HG03558 (cell line): ENCODE measurements at regions not wholly inside any gene's neighbourhood (a gene's known extent, or its start where the extent isn't known, plus 50 kb on each side); places are given as distances from the start of the nearest gene placed in this dataset.
A peak's percentile ranks its signal among the peaks of the same experiment; 100 is the strongest.
"Not testable (repeated sequence)": the region's sequence is repeated elsewhere in the genome, so short reads cannot be mapped to it uniquely, and the experiment has no call there.

Experiments used
- ATAC-seq: cut with Tn5 transposase; IDR thresholded peaks from one replicate; pipeline ENCODE4 v1.9.1; 2021; ENCODE audit warnings: moderate number of reproducible peaks; ENCODE audit not compliant: unreplicated experiment; ENCODE audit errors: extremely low read depth

DNA sequence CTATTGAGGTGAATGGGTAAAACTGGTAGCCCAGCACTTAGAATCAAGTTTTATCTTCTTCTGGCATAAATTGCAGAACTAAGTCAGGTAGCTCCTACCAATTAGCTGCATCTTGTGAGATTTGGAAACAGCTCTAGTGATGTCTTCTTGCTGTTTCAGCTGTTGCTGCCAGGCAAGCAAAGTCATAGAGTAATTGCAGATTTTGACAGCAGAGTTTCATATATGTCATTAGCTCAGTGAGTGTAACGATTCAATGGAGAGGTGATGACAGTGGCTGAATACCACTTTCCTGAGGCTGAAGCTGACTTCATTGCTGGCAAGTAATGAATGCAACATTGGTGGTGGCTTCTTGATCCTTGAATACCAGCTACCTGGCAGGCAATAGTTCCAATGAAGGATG is 1109.7 kb upstream of the CDH18 start:
- no peak for ATAC-seq

- ATAC-seq = no peak
Measured at GRCh38 chr5:21094619-21095018, 1106.6 kb upstream of the CDH18 start.

DNA sequence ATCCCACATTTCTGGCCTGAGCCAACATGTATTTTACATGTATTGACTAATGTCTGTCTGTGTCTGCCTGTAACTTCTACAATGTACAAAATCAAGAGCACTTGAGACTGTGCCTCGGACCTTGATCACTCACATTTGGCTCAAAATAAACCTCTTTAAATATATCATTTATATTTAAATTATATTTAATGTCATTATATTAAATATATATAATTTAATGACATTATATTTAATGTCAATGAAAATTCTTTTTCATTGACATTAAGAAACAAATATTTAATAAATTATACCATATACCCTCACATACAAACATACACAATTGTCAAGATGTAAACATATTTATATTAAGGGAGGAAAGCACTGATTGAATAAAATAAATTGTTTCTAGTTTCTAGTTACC is 1099.8 kb upstream of the CDH18 start:
- no peak for ATAC-seq

GRCh38 chr5:21085791-21086190 is 1097.8 kb upstream of the CDH18 start:
- ATAC-seq = no peak

GRCh38 chr5:21071986-21072385 is 1084.0 kb upstream of the CDH18 start:
- ATAC-seq = no peak

DNA sequence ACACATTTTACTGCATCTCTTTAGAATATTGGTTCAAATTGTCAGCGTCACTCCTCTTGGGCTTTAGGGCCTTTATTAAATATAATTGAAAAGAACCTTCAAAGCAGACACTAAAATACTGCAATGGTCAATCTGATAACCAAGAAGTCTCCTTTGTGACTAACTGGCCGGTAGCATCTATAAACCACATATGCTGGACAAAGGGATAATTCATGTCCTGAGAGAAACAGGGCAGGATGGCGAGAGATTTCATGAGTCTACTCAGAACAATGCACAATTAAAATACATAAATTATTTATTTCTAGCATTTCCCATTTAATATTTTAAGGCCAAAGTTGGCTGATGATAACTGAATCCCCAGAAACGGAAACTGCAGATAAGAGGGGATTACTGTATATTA is 1083.4 kb upstream of the CDH18 start:
- ATAC-seq = no peak

DNA sequence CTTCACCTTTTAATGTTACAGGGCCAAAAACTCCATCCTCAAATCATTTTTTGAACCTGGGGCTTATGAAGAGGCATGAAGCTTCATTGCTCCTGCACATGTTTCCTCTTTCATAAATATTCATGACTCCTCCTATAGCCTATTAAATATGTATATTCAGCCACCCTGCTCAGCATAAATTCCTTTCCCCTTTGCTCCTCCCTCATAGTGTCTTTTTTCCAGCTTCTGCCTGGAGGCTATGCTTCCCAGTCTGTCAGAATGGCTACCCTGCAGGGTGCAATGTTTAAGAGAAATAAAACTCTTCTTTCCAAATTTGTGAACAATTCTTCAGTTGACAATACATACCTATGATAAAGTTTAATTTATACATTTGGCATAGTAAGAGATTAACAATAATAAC is 1082.9 kb upstream of the CDH18 start:
- no peak for ATAC-seq

DNA sequence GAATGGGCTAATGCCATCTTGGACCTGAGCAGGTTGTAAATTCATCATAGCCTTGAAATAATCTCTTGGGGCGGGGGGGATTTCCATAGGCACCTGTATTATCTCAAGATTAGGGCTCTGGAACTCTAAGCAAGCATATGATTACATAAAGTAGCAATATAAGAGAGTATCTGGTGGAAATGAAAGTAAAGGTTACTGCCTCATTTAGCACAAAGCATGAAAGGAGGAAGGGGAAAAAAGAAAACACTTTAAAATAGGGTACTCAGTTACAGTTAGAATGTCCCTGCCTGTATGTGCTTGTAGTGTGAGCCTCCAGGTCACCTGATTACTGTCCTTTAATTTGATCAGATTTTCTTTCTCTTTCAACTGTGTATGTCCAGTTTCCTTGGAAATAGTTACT is 1079.7 kb upstream of the CDH18 start:
- ATAC-seq = no peak

- ATAC-seq = no peak
Measured at GRCh38 chr5:21063146-21063545, 1075.1 kb upstream of the CDH18 start.

DNA sequence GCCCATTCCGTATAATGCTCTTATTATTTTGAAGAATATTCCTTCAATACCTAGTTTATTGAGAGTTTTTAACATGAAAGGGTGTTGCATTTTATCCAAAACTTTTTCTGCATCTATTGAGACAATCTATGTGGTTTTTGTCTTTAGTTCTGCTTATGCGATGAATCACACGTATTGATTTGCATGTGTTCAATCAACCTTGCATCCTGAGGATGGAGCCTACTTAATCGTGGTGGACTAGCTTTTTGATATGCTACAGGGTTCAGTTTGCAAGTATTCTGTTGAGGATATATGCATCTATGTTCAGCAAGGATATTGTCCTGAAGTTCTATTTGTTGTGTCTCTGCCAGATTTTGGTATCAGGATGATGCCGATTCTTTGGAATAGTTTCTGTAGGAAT is 1070.3 kb upstream of the CDH18 start:
- ATAC-seq = no peak

DNA sequence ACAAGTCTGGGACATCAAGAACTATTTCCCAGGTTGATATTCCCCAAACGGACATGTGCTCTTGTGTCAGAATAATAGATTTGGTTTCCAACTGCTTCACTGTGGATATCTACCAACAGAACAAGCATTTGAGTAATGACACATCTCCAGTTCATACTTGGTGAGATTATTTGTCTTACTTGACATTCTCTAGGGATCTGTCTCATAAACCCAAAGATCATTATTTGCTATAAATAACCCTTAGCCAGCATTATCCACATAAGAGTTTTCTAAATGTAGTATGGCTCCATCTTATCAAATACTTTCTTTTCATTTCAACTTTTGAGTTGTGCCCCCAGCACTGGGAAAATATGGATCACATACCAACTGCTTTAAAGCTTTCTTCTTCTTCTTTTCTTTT is 1063.9 kb upstream of the CDH18 start:
- ATAC-seq = no peak

- no peak for ATAC-seq
Measured at GRCh38 chr5:21049901-21050300, 1061.9 kb upstream of the CDH18 start.

GRCh38 chr5:21030981-21031380 is 1043.0 kb upstream of the CDH18 start:
- ATAC-seq = no peak

- no peak for ATAC-seq
Measured at GRCh38 chr5:21024966-21025365, 1037.0 kb upstream of the CDH18 start.

DNA sequence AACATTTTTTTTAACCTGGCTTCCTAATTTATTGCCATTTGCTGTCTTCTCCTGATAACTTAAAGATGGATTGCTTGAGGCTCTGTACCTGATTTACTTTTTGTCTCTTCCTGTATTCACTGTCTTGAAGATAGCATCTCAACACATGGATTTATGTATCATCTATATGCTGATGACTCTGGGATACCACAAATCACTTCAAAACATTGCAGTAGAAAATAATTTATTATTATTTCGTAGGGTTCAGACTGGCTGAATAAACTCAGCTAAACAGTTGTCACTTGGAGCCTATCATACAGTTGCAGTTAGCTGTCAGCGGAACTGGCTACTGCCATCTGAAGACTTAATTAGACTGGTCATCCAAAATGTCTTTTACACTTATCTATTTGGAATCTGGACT is 1025.2 kb upstream of the CDH18 start:
- no peak for ATAC-seq

DNA sequence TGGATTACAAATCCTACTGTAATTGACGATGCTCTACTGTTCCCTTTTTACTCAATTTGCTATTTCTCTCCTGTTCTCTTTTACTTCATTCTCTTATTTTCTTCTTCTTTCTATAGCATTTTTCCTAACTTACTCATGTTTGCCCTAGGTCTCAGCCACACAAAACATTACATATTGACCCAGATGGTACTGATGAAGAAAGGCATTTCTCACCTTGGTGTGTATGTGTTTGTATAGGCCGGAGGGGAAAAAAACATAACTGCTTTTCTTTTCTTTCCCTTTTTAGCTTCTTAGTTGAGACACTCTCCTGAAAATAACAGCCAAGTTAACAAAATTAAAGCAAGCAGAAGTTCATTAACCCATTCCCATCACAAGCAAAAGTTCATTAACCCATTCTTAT is 1019.8 kb upstream of the CDH18 start:
- no peak for ATAC-seq

GRCh38 chr5:20988933-20989332 is 1000.9 kb upstream of the CDH18 start:
- not testable (repeated sequence) for ATAC-seq

DNA sequence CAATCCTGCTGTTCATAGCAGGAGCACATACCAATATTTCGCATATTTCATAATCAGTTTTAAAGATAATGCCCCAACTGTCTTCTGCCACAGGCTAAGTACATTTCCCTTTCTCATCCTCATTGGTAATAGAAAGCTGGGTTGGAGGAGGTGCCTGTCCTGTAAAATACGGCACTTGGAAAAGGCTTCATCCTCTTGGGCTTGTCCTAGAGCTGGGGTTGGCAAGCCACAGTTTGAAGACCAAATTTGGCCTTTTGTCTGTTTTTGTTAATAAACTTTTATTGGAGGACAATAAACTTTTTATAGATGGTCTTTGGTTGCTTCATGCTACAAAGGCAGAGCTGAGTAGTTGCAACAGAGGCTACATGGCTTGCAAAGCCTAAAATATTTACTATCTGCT is 997.8 kb upstream of the CDH18 start:
- no peak for ATAC-seq

GRCh38 chr5:20974426-20974825 is 986.4 kb upstream of the CDH18 start:
- ATAC-seq = no peak

DNA sequence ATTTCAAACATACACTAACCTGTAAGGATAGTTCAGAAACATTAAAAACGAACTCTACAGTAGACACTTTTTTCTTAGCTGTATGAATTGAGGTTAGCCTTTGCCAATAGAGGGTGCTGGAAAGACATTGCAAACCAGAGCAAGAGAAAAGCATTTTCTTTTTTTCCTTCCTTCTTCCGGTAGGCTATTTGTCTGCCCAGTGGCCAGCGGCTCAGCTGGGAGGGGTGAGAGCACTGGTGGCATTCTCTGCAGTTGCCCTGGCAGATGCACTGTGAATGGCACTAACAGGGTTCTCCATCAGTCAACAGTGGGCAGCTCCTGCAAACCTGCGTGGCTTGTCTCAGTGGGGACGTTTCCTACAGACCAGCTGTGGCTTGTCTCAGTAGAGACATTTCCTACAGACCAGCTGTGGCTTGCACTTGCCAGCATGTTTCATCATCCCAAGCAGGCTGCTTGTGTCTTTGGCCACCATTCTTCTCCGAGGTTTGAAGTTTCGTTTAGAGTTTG is 984.5 kb upstream of the CDH18 start:
- ATAC-seq = peak; percentile 53

- no peak for ATAC-seq
Measured at GRCh38 chr5:20959347-20959746, 971.3 kb upstream of the CDH18 start.

DNA sequence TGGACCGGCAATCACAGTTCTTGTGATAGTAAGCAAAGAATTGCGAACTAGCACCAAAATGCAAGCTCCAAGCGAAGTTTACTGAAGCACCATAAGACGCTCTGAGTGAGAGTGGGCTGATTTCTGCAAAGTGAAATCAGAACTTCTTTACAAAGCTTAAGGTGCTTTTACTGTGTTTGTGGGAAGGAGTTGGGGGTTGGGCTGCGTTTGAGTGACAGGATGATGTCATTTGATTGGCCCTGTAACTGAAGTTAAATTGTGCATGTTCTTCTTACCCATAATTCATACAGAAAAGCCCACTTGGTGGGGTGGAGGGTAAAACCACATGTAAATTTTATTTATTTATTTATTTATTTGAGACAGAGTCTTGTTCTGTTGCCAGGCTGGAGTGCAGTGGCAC is 970.6 kb upstream of the CDH18 start:
- ATAC-seq = no peak

DNA sequence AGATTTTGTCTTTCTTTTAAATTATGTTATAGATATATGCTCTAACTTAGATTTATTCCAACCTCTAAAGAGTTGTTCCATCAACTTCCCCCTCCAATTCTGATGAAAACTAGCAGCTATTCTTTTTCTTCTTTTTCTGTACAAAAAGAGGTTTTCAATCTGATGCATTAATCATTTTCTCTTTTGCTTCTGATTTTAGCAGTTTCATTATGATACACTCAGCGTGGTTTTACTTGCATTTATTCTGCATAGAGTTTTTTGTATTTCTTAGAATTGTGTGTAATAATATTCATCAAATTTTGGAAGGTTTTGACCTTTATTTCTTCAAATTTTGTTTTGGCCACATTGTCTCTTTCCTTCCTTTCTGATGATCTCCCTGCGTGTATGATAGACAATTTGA is 968.1 kb upstream of the CDH18 start:
- ATAC-seq = no peak
